Trophoblast cell (in vitro differentiated cells and primary cell): ENCODE measurements at regions not wholly inside any gene's neighbourhood (a gene's known extent, or its start where the extent isn't known, plus 50 kb on each side); places are given as distances from the start of the nearest gene placed in this dataset.

ENCODE experiments used
- DNase-seq, 2 donors: peaks; one replicate each; pipeline ENCODE4 v3.0.0-alpha.2; 2016
- H2AFZ ChIP-seq: 2 replicates; pipeline ENCODE4 v1.6.1; 2013; ENCODE audit warnings: low read length, moderate library complexity, mild to moderate bottlenecking; ENCODE audit not compliant: insufficient read depth, poor library complexity
- H2AK5ac ChIP-seq: 2 replicates; pipeline ENCODE4 v1.6.1; 2013; ENCODE audit warnings: mild to moderate bottlenecking, low read length
- H2BK120ac ChIP-seq: 2 replicates; pipeline ENCODE4 v1.6.1; 2013; ENCODE audit warnings: low read length, mild to moderate bottlenecking, moderate library complexity; ENCODE audit not compliant: insufficient read depth, poor library complexity
- H2BK12ac ChIP-seq: 2 replicates; pipeline ENCODE4 v1.6.1; 2013; ENCODE audit warnings: mild to moderate bottlenecking, low read length, moderate library complexity
- H2BK5ac ChIP-seq: 2 replicates; pipeline ENCODE4 v1.6.1; 2013; ENCODE audit warnings: low read length, low read depth, moderate library complexity, mild to moderate bottlenecking; ENCODE audit not compliant: poor library complexity
- H3K14ac ChIP-seq: 2 replicates; pipeline ENCODE4 v1.6.1; 2013; ENCODE audit warnings: mild to moderate bottlenecking, low read length
- H3K18ac ChIP-seq: 2 replicates; pipeline ENCODE4 v1.6.1; 2013; ENCODE audit warnings: mild to moderate bottlenecking, low read length
- H3K23ac ChIP-seq: 2 replicates; pipeline ENCODE4 v1.6.1; 2013; ENCODE audit warnings: low read length
- H3K27ac ChIP-seq: 2 replicates; pipeline ENCODE4 v1.5.1; 2013; ENCODE audit warnings: low read depth, mild to moderate bottlenecking, inconsistent platforms, low read length, moderate library complexity
- H3K27me3 ChIP-seq: 2 replicates; pipeline ENCODE4 v1.6.1; 2013; ENCODE audit warnings: inconsistent platforms, mild to moderate bottlenecking, low read length, moderate library complexity; ENCODE audit not compliant: insufficient read depth
- H3K36me3 ChIP-seq, 2 experiments: 1 replicate in 1 of 2; 2 replicates in 1 of 2; pipeline ENCODE4 v1.6.1; 2013; ENCODE audit warnings: low read length in 2 of 2, mild to moderate bottlenecking in 2 of 2, moderate library complexity in 1 of 2; ENCODE audit not compliant: insufficient read depth in 2 of 2, control insufficient read depth in 1 of 2
- H3K4ac ChIP-seq: 2 replicates; pipeline ENCODE4 v1.6.1; 2013; ENCODE audit warnings: low read depth, mild to moderate bottlenecking, low read length, moderate library complexity
- H3K4me1 ChIP-seq, 2 experiments: 1 replicate in 1 of 2; 2 replicates in 1 of 2; pipeline ENCODE4 v1.6.1; 2013; ENCODE audit warnings: low read length in 2 of 2, mild to moderate bottlenecking in 2 of 2, moderate library complexity in 1 of 2; ENCODE audit not compliant: insufficient read depth in 2 of 2, control insufficient read depth in 1 of 2
- H3K4me2 ChIP-seq: 2 replicates; pipeline ENCODE4 v1.6.1; 2013; ENCODE audit warnings: inconsistent platforms, mild to moderate bottlenecking, low read length, moderate library complexity
- H3K4me3 ChIP-seq: 2 replicates; pipeline ENCODE4 v1.5.1; 2013; ENCODE audit warnings: mild to moderate bottlenecking, low read depth, low read length, inconsistent platforms
- H3K79me1 ChIP-seq: one replicate; pipeline ENCODE4 v1.6.1; 2013; ENCODE audit warnings: low read length
- H3K79me2 ChIP-seq: 2 replicates; pipeline ENCODE4 v1.6.1; 2013; ENCODE audit warnings: low read length, mild to moderate bottlenecking; ENCODE audit not compliant: control insufficient read depth, insufficient read depth, poor library complexity
- H3K9ac ChIP-seq: 2 replicates; pipeline ENCODE4 v1.6.1; 2013; ENCODE audit warnings: mild to moderate bottlenecking, low read length
- H3K9me3 ChIP-seq: 2 replicates; pipeline ENCODE4 v1.6.1; 2013; ENCODE audit warnings: low read depth, mild to moderate bottlenecking, control low read depth, inconsistent platforms, low read length; ENCODE audit not compliant: insufficient read depth
- H4K12ac ChIP-seq: 2 replicates; pipeline ENCODE4 v1.6.1; 2013; ENCODE audit warnings: low read depth, mild to moderate bottlenecking, low read length, moderate library complexity
- H4K8ac ChIP-seq: 2 replicates; pipeline ENCODE4 v1.6.1; 2013; ENCODE audit warnings: low read depth, mild to moderate bottlenecking, low read length, moderate library complexity
- H4K91ac ChIP-seq: one replicate; pipeline ENCODE4 v1.6.1; 2013; ENCODE audit warnings: low read depth, mild to moderate bottlenecking, low read length, moderate library complexity
- WGBS: extraction: QIAGEN DNeasy Blood & Tissue Kit; methylation state at CpG from one replicate; pipeline ENCODE4 v1.1.7; 2013; ENCODE audit warnings: missing lambda C conversion rate; ENCODE audit not compliant: insufficient read length, insufficient coverage; ENCODE audit errors: extremely low coverage; 5-methylcytosine and 5-hydroxymethylcytosine counted together

DNA sequence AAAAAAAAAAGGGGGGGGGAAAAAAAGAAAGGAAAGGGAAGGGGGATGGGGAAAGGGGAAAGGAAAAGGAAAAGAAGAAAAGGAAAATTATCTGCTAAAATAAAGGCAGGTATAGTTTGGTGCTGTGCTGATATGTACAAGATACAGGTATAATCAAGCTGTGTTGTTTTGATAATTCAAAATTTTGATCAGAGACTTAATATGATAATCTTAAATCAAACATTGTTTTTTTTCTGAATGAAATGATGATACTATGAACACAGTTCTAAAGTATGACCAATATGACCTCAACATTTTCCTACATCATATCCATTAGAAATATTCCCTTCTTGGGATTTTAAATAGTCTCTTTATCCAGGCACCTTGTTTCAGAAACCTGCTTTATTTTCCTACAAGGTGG lies 115.6 kb upstream of the TRPM3 start:
- Histone ChIP-seq H3K4me3 (no peak overlapping the region), H3K14ac (no peak overlapping the region), H2BK5ac (no peak overlapping the region), H3K23ac (no peak overlapping the region), H2AFZ (no peak overlapping the region), H3K18ac (no peak overlapping the region), H3K4ac (no peak overlapping the region), H3K79me1 (no peaks in the 10 kb centered on the region), H3K4me2 (no peak overlapping the region), H4K8ac (no peak overlapping the region), H3K79me2 (no peaks in the 10 kb centered on the region), H2BK120ac (no peak overlapping the region), H3K27me3 (no peaks in the 10 kb centered on the region), H3K9ac (no peak overlapping the region), H3K27ac (no peak overlapping the region), H3K4me1 (no peaks in the 10 kb centered on the region), H2AK5ac (no peak overlapping the region), H3K9me3 (no peaks in the 10 kb centered on the region), H2BK12ac (no peak overlapping the region), H3K36me3 (no peaks in the 10 kb centered on the region), H4K12ac (no peak overlapping the region), H4K91ac (no peak overlapping the region)
- no peak for DNase-seq

DNA sequence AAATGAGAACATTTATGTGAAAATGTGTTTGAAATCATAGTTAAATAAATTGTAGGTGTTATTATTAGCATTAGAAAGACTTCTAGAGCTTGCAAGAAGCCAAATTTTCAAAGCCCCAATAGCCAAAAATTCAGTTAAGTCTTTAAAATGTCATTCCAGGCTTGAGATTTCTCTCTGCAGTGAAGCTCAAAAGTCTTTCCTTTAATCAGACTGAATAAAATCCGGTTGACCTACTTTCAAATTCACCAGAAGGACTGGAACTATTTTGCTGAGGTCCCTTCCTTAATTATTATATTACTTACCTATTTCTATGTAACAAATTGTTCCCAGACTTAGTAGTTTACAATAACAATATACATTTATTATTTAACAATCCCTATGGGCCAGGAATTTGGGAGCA lies 112.2 kb upstream of the TRPM3 start:
- Histone ChIP-seq H3K18ac (no peak overlapping the region), H4K8ac (no peak overlapping the region), H2BK120ac (no peak overlapping the region), H3K79me1 (no peaks in the 10 kb centered on the region), H3K27ac (no peak overlapping the region), H2AK5ac (no peak overlapping the region), H3K14ac (no peak overlapping the region), H2BK5ac (no peak overlapping the region), H3K4ac (no peak overlapping the region), H2BK12ac (no peak overlapping the region), H4K91ac (no peak overlapping the region), H3K9me3 (no peaks in the 10 kb centered on the region), H3K4me3 (no peak overlapping the region), H3K4me2 (no peak overlapping the region), H2AFZ (no peak overlapping the region), H3K9ac (no peak overlapping the region), H3K36me3 (no peaks in the 10 kb centered on the region), H3K23ac (no peak overlapping the region), H3K4me1 (no peaks in the 10 kb centered on the region), H4K12ac (no peak overlapping the region), H3K27me3 (no peaks in the 10 kb centered on the region), H3K79me2 (no peaks in the 10 kb centered on the region)
- WGBS, result no CpG with 5 or more reads among the region's 1 CpG
- DNase-seq, result no peak

DNA sequence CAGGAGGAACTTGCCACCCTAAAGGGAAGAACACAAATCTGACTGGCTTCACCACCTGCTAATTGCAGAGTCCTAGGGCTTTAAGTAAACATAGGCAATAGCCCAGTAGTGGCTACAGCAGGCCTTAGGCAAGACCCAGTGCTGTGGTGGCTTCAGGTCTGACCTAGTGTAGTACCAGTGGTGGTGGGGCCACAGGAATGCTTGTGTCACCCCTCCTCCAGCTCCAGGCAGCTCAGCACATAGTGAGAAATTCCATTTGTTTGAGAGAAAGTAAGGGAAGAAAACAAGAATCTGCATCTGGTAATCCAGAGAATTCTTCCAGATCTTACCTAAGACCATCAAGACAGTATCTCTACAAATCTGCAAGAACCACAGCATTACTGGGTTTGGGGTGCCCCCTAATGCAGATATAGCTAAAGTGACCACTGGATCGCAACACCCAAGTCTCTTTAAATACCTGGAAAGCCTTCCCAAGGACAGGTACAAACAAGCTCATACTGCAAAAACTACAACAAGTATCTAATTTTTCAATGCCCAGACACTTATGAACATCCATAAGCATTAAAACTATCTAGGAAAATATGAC lies 102.6 kb upstream of the TRPM3 start:
- Histone ChIP-seq H3K4ac (no peak overlapping the region), H2AK5ac (no peak overlapping the region), H3K9me3 (no peaks in the 10 kb centered on the region), H2AFZ (no peak overlapping the region), H4K91ac (no peak overlapping the region), H3K23ac (no peak overlapping the region), H3K79me1 (peaks cover 1% of the 10 kb centered on the region), H2BK120ac (no peak overlapping the region), H3K4me2 (no peak overlapping the region), H3K27ac (no peak overlapping the region), H3K9ac (no peak overlapping the region), H4K8ac (no peak overlapping the region), H3K18ac (no peak overlapping the region), H2BK5ac (no peak overlapping the region), H4K12ac (no peak overlapping the region), H3K79me2 (no peaks in the 10 kb centered on the region), H3K27me3 (no peaks in the 10 kb centered on the region), H3K4me1 (peaks cover 6 to 7% of the 10 kb centered on the region in 2 experiments), H3K14ac (no peak overlapping the region), H3K4me3 (no peak overlapping the region), H3K36me3 (no peaks in the 10 kb centered on the region), H2BK12ac (no peak overlapping the region)
- DNase-seq, result no peak
- whole genome bisulfite sequencing, result no CpG with 5 or more reads among the region's 1 CpG

- peaks cover 4 to 5% of the 10 kb centered on the region in 2 experiments for H3K4me1 ChIP-seq
- no peak overlapping the region for H2AFZ ChIP-seq
- H3K27ac ChIP-seq, result peak overlapping the region; percentile 47
- H3K23ac ChIP-seq, result no peak overlapping the region
- H4K8ac ChIP-seq, result no peak overlapping the region
- H2BK12ac ChIP-seq, result no peak overlapping the region
- DNase-seq, result peak in 1 of 2 donors; percentile 27
- no peak overlapping the region for H4K91ac ChIP-seq
- no CpG with 5 or more reads among the region's 4 CpGs for WGBS
- H2AK5ac ChIP-seq, result no peak overlapping the region
- H3K27me3 ChIP-seq, result no peaks in the 10 kb centered on the region
- no peak overlapping the region for H3K9ac ChIP-seq
- no peak overlapping the region for H3K4me3 ChIP-seq
- no peaks in the 10 kb centered on the region for H3K9me3 ChIP-seq
- no peaks in the 10 kb centered on the region for H3K79me2 ChIP-seq
- H3K14ac ChIP-seq, result no peak overlapping the region
- peak overlapping the region; percentile 35 for H3K4me2 ChIP-seq
- no peak overlapping the region for H3K18ac ChIP-seq
- no peak overlapping the region for H4K12ac ChIP-seq
- no peak overlapping the region for H3K4ac ChIP-seq
- no peak overlapping the region for H2BK120ac ChIP-seq
- no peak overlapping the region for H2BK5ac ChIP-seq
- no peaks in the 10 kb centered on the region for H3K36me3 ChIP-seq
- H3K79me1 ChIP-seq, result peaks cover 3% of the 10 kb centered on the region
Measured at GRCh38 chr9:71218774-71219173, 97.4 kb upstream of the TRPM3 start.
